Skin epidermis (tissue), 12 donors: ENCODE measurements at regions not wholly inside any gene's neighbourhood (a gene's known extent, or its start where the extent isn't known, plus 50 kb on each side); places are given as distances from the start of the nearest gene placed in this dataset.
"Not testable (repeated sequence)": the region's sequence is repeated elsewhere in the genome, so short reads cannot be mapped to it uniquely, and the experiment has no call there.

Experiments
- H3K27ac ChIP-seq, 21 experiments: fragments of 200-600 bp; sonication (generic) in 11 of 21; one replicate each; pipeline ENCODE4 v1.5.0; 2020; ENCODE audit warnings: mild to moderate bottlenecking in 3 of 21, inconsistent platforms in 2 of 21, moderate library complexity in 2 of 21
- H3K4me3 ChIP-seq, 7 experiments: fragments of 200-600 bp; sonication (generic) in 2 of 7; one replicate each; pipeline ENCODE4 v1.5.0; 2020; ENCODE audit warnings: inconsistent platforms in 2 of 7, mild to moderate bottlenecking in 2 of 7, moderate library complexity in 1 of 7

DNA sequence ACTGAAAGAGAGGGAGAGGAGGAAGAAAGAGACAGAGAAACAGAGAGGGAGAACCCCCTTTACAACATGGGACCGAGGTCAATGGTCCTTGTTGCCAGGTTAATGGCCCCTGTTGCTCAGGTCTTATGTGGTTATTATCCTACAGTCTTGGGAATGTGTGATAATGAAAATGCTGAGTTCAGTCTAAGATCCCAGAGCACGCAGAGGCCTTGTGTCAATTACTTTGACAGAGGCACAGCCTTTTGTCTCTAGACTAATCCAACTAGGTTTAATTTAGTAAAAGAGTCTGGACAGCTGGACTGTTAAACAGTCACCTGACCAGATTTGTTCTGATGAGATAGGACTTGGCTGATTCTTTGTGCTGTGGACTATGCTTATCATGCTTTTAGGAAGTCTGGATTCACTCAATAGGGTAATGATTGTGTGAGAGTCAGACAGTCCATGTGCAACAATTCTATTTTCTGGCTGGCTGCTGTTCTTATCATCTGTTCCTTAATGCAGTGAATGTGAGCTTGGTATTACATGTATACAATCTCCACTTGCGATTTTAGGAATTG is 157.4 kb upstream of the MAGI2 start:
- Histone ChIP-seq H3K27ac (no peak overlapping the region), H3K4me3 (no peak overlapping the region)

DNA sequence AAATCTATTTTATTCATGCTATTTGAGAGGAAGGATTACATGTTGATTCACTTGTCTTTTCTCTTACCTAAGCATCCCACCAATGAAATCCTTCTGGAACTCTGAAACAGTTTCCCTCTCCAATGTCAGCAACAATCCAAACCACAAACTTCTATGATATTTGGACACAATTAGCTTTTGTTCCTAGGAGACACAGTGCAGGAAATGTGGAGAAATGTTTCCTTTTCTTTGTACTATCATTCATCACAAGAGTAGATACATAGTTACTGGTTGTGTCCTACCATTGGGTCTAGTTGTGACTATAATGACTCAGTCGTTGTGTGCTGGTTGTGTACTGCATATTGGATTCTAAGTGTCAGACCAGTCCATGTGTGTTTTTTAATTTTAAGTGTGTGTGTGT is 156.8 kb upstream of the MAGI2 start:
- no peak overlapping the region for H3K4me3 ChIP-seq
- H3K27ac ChIP-seq = no peak overlapping the region

GRCh38 chr7:79608005-79608404 is 154.5 kb upstream of the MAGI2 start:
- H3K27ac ChIP-seq = no peak overlapping the region
- no peak overlapping the region for H3K4me3 ChIP-seq

DNA sequence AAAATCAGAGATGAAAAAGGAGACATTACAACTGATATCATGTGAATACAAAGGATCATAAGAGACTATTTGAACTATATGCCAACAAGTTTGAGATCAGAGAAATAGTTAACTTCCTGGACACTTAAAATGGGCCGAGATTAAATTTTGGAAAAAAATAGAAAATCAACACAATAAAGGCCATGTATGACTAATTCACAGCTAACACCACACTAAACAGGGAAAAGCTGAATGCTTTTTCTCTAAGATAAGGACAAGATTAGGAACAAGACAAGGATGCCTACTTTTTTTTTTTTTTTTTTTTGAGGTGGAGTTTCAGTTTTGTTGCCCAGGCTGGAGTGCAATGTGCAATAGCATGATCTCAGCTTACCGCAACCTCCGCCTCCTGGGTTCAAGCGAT is 151.4 kb upstream of the MAGI2 start:
- H3K27ac ChIP-seq = no peak overlapping the region
- no peak overlapping the region for H3K4me3 ChIP-seq

DNA sequence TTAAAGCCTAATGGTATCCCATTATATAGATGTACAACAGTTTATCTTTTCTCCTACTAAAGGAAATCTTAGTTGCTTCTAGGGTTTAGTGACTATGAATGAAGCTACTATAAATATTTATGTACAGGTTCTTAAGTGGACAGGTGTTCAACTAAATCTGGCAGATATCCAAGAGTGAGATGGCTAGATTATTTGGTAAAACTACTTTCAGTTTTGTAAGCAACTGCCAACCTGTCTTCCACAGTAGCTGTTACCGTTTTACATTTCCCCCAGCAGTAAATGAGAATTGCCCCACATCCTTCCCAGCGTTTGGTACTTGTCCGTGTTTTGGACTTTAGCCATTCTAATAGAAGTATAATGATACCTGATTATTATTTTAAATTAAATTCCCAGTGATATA is 144.9 kb upstream of the MAGI2 start:
- no peak overlapping the region for H3K4me3 ChIP-seq
- H3K27ac ChIP-seq = no peak overlapping the region

- H3K27ac ChIP-seq, H3K4me3 ChIP-seq: not testable (repeated sequence)
These were observed 141.2 kb upstream of the MAGI2 start for GRCh38 chr7:79594671-79595070.

- Histone ChIP-seq H3K27ac (no peak overlapping the region), H3K4me3 (no peak overlapping the region)
These were observed 140.4 kb upstream of the MAGI2 start for GRCh38 chr7:79593866-79594301.

GRCh38 chr7:79590916-79591623 is 137.6 kb upstream of the MAGI2 start:
- no peak overlapping the region for H3K27ac ChIP-seq

DNA sequence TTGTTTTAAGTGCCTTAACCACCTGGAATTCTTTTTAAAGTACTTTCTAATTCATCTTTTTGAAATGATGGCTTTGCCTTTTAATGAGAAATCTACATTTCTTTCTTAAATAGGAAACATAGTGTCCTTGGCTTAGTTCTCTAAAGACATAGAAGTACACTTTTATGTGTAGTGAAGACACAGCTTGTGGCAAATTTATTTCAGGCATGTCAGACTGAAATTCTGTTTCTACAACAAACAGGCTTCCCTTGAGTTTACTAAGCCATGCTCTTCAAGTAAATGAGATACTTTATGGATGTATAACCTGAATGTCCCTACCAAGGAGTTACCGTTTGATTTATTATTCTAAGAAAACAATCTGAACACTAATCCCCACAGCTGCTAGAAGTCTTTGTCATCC is 136.9 kb upstream of the MAGI2 start:
- Histone ChIP-seq H3K4me3 (no peak overlapping the region), H3K27ac (no peak overlapping the region)

More at GRCh38 chr7:79590916-79591623, 137.6 kb upstream of the MAGI2 start:
- H3K4me3 ChIP-seq = no peak overlapping the region

- no peak overlapping the region for H3K4me3 ChIP-seq
- no peak overlapping the region for H3K27ac ChIP-seq
These were observed 117.4 kb upstream of the MAGI2 start for GRCh38 chr7:79570903-79571302.

DNA sequence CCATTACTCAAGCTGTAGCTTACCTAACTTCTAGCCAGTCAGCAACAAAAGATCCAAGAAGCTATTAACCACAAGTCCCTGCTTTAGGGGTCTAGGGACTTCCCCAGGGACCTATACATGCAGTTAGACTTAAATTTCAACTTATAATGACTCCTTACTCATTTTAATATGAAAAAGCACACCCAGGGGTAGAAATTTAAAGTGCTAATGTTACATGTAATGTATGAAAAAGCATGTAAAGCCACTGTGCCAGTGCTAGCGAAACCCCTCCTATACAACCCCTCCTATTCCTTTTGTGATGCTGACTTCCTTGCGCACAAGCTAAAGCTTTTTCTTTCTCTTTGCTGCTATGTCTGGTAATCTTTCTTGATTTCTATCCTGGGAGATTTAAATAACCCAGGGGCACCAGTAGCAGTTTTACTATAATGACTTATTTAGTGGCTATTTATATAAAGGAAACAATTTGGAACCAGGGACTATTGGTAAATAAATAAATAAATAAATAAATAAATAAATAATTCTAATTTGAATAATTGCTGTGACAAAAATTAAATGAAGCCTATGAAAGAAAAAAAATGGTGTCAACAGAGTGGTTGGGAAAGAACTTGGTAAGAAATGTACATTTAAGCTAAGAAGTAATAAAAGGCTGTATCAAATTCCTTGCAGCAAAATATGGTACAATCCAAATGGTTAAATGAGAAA is 110.5 kb upstream of the MAGI2 start:
- Histone ChIP-seq H3K4me3 (no peak overlapping the region), H3K27ac (no peak overlapping the region)

GRCh38 chr7:79555571-79555970 is 102.1 kb upstream of the MAGI2 start:
- no peak overlapping the region for H3K4me3 ChIP-seq
- no peak overlapping the region for H3K27ac ChIP-seq

GRCh38 chr7:79553811-79554555 is 100.5 kb upstream of the MAGI2 start:
- Histone ChIP-seq H3K27ac (no peak overlapping the region), H3K4me3 (no peak overlapping the region)

- no peak overlapping the region for H3K27ac ChIP-seq
- H3K4me3 ChIP-seq = no peak overlapping the region
These were observed 99.0 kb upstream of the MAGI2 start for GRCh38 chr7:79552463-79552862.

- H3K4me3 ChIP-seq = no peak overlapping the region
These were observed 95.3 kb upstream of the MAGI2 start for GRCh38 chr7:79548727-79549126.

DNA sequence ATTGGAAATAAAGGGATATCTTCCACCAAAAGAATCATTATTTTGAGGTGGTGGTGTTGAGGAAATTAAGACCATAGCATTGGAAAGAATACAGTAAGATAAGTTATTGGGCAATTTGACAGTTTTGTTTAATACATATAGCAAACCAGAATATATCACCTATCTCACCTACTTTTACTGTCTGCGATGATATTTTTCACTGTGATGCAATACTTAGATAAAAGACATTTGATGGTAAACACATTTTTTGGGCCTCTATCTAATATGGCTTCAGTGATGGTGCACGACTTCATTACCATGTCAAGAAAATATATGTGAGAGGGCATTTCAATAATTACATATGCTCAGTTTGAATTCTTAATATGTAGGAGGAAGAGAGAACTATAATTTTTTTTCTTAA is 93.7 kb upstream of the MAGI2 start:
- no peak overlapping the region for H3K27ac ChIP-seq
- no peak overlapping the region for H3K4me3 ChIP-seq

More at GRCh38 chr7:79548727-79549126, 95.3 kb upstream of the MAGI2 start:
- no peak overlapping the region for H3K27ac ChIP-seq

DNA sequence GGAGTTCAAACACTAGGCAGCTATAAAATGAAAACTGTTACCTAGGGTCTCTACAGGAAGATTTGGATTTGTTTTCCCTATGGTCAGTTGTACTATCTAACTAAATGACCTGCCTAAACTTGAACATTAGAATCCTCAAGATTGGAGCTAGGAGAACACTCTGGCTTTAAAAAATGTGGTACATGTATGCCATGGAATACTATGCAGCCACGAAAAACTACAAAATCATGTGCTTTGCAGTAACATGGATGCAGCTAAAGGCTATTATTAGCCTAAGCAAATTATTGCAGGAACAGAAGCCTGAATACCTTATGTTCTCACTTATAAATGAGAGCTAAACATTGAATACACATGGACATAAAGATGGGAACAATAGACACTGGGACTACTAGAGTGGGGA is 87.1 kb upstream of the MAGI2 start:
- Histone ChIP-seq H3K27ac (no peak overlapping the region), H3K4me3 (no peak overlapping the region)

- Histone ChIP-seq H3K27ac (no peak overlapping the region), H3K4me3 (no peak overlapping the region)
These were observed 80.7 kb upstream of the MAGI2 start for GRCh38 chr7:79534128-79534527.

DNA sequence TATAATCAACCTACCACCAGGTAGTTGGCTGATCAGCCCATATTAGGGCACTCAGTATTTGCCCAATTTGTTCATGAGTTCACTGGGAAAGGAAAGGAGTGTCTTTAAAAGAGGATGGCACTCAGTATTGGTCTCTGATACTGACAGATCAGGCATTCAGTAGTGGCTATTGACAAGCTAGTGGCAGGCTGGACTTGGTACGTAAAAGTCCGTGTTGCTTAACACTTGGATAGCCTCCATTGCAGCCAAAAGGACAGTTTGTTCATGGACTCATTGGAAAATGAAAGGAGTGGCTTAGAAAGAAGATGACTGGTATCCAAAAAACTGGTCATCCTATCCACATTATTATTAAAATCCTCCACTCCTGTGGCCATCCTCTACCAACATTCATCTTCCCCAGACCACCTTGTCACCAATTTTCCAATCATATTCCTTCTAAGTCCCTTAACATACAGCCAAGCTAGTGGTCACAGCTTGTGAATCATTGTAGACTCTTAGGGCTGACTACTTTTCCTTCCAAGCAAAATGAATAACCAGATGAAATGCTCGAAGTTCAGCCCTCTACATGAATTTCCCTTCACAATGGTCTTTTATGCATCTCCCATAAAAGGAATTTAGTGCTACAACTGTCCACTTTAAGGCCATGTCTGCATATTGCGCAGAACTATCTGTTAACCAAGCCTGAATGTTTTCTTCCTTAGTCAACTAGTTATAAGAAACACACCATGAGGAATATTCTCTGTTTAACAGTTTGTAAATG is 78.6 kb upstream of the MAGI2 start:
- no peak overlapping the region for H3K27ac ChIP-seq
- no peak overlapping the region for H3K4me3 ChIP-seq

- no peak overlapping the region for H3K4me3 ChIP-seq
- no peak overlapping the region for H3K27ac ChIP-seq
These were observed 77.6 kb upstream of the MAGI2 start for GRCh38 chr7:79531116-79531515.
